Endothelial cell of umbilical vein (primary cell): ENCODE measurements at regions not wholly inside any gene's neighbourhood (a gene's known extent, or its start where the extent isn't known, plus 50 kb on each side); places are given as distances from the start of the nearest gene placed in this dataset.
A peak's percentile ranks its signal among the peaks of the same experiment; 100 is the strongest.

Experiments
- BruUV-seq: library from RNA; stranded (reverse); fragments of 400-500 nt; replicated peaks from 2 replicates; lab custom pipeline; 2021; lab: Mats Ljungman, UMichigan
- CTCF ChIA-PET: fragments of 300-600, 350-600 bp; sonication (Branson Sonifier 250); formaldehyde crosslinking; loops from one replicate; lab custom pipeline; 2021; ENCODE audit warnings: antibody characterized with exemption, inconsistent platforms; lab: Charles Lee
- POLR2A ChIA-PET: fragments of 300-600, 350-600 bp; sonication (Branson Sonifier 250); formaldehyde crosslinking; loops from one replicate; lab custom pipeline; 2021; ENCODE audit warnings: antibody characterized with exemption, inconsistent platforms; lab: Charles Lee
- DNase-seq: peaks from one replicate; pipeline ENCODE4 v3.0.0-alpha.2; 2011; ENCODE audit warnings: low read depth, low spot score
- FAIRE-seq: peaks from 2 replicates; lab custom pipeline; 2011; peaks lifted over from hg19 to GRCh38; lab: Jason Lieb, UNC
- H2AFZ ChIP-seq: 2 replicates; pipeline ENCODE4 v1.6.0; 2012; ENCODE audit warnings: low read depth, low read length, control low read depth, inconsistent platforms
- H3K27ac ChIP-seq: 2 replicates; pipeline ENCODE4 v1.5.1; 2011; ENCODE audit warnings: low read depth, mild to moderate bottlenecking, control low read depth, low read length, moderate library complexity; ENCODE audit not compliant: insufficient read depth
- H3K27me3 ChIP-seq, 2 experiments: 2 replicates each; pipeline versions ENCODE4 v1.6.0 to v1.6.1; 2011; ENCODE audit warnings: low read length in 2 of 2, mixed read lengths in 1 of 2; ENCODE audit not compliant: control insufficient read depth in 2 of 2, insufficient read depth in 2 of 2
- H3K36me3 ChIP-seq, 2 experiments: 2 replicates in 1 of 2; 3 replicates in 1 of 2; pipeline ENCODE4 v1.5.1; 2011; ENCODE audit warnings: low read length in 2 of 2, mild to moderate bottlenecking in 1 of 2, moderate library complexity in 1 of 2; ENCODE audit not compliant: control insufficient read depth in 2 of 2, insufficient read depth in 2 of 2; ENCODE audit errors: extremely low read depth in 1 of 2
- H3K4me1 ChIP-seq: 3 replicates; pipeline ENCODE4 v1.5.1; 2011; ENCODE audit warnings: mild to moderate bottlenecking, low read length; ENCODE audit not compliant: control insufficient read depth, insufficient read depth; ENCODE audit errors: extremely low read depth
- H3K4me2 ChIP-seq: 2 replicates; pipeline ENCODE4 v1.6.1; 2011; ENCODE audit warnings: low read length, control low read depth, mixed read lengths; ENCODE audit not compliant: insufficient read depth
- H3K4me3 ChIP-seq, 3 experiments: fragments of 200-600 bp in 1 of 3; sonication (generic), shearing (Covaris generic) in 1 of 3; replicated peaks in 1 of 3; 2 replicates each; pipeline ENCODE4 v1.5.1; 2011 to 2016; ENCODE audit warnings: control low read depth in 3 of 3, low read length in 3 of 3, mild to moderate bottlenecking in 2 of 3, inconsistent platforms in 1 of 3, low read depth in 1 of 3, moderate library complexity in 1 of 3; ENCODE audit not compliant: insufficient read depth in 1 of 3
- H3K79me2 ChIP-seq: 2 replicates; pipeline ENCODE4 v1.6.0; 2012; ENCODE audit warnings: low read length, inconsistent platforms; ENCODE audit not compliant: control insufficient read depth, insufficient read depth
- H3K9ac ChIP-seq: replicated peaks from 2 replicates; pipeline ENCODE3; 2011; ENCODE audit warnings: low read length, control low read depth; ENCODE audit not compliant: insufficient read depth; ENCODE audit errors: extremely low read depth
- H3K9me1 ChIP-seq: replicated peaks from 3 replicates; pipeline ENCODE4 v1.6.0; 2011; ENCODE audit warnings: mild to moderate bottlenecking, low read length; ENCODE audit not compliant: control insufficient read depth, insufficient read depth; ENCODE audit errors: extremely low read depth
- H3K9me3 ChIP-seq: replicated peaks from 2 replicates; pipeline ENCODE4 v1.5.1; 2012; ENCODE audit warnings: low read length, inconsistent platforms; ENCODE audit not compliant: control insufficient read depth, insufficient read depth
- H4K20me1 ChIP-seq: replicated peaks from 2 replicates; pipeline ENCODE3; 2011; ENCODE audit warnings: mild to moderate bottlenecking, low read length; ENCODE audit not compliant: control insufficient read depth, insufficient read depth; ENCODE audit errors: extremely low read depth
- CTCF ChIP-seq, 2 donors: IDR thresholded peaks; 1 replicate in 1 of 2; 2 replicates in 1 of 2; pipeline ENCODE4 v1.5.1; 2011; ENCODE audit warnings: low read length in 2 of 2, mild to moderate bottlenecking in 2 of 2, moderate library complexity in 2 of 2, control low read depth in 1 of 2, inconsistent platforms in 1 of 2, low read depth in 1 of 2; ENCODE audit not compliant: insufficient read depth in 1 of 2; ENCODE audit errors: extremely low read depth in 1 of 2
- EZH2 ChIP-seq: IDR thresholded peaks from 2 replicates; pipeline ENCODE4 v1.6.1; 2012; ENCODE audit warnings: borderline replicate concordance, low read depth, mild to moderate bottlenecking, moderate library complexity, low read length, inconsistent platforms; ENCODE audit not compliant: severe bottlenecking
- FOS ChIP-seq: IDR thresholded peaks from 2 replicates; pipeline ENCODE4 v1.6.1; 2011; ENCODE audit warnings: mild to moderate bottlenecking, low read length, moderate library complexity, borderline replicate concordance; ENCODE audit not compliant: insufficient read depth
- GATA2 ChIP-seq: IDR thresholded peaks from 2 replicates; pipeline ENCODE4 v1.7.0; 2011; ENCODE audit warnings: low read depth, mild to moderate bottlenecking, moderate library complexity, mixed read lengths, low read length; ENCODE audit not compliant: insufficient read length, insufficient read depth
- JUN ChIP-seq: IDR thresholded peaks from 2 replicates; pipeline ENCODE4 v1.6.1; 2011; ENCODE audit warnings: borderline replicate concordance, low read depth; ENCODE audit not compliant: insufficient read length, insufficient read depth
- MAX ChIP-seq: IDR thresholded peaks from 2 replicates; pipeline ENCODE4 v1.6.1; 2011; ENCODE audit not compliant: insufficient read depth, insufficient read length
- MYC ChIP-seq: IDR thresholded peaks from one replicate; pipeline ENCODE4 v1.6.1; 2011; ENCODE audit warnings: mild to moderate bottlenecking, low read depth, low read length
- POLR2A ChIP-seq: IDR thresholded peaks from 2 replicates; pipeline ENCODE4 v1.6.1; 2012; ENCODE audit warnings: low read depth, mild to moderate bottlenecking, control low read depth, low read length
- POLR2AphosphoS5 ChIP-seq: IDR thresholded peaks from 2 replicates; pipeline ENCODE4 v1.6.1; 2012; ENCODE audit warnings: low read depth, mild to moderate bottlenecking, control low read depth, low read length, moderate library complexity; ENCODE audit not compliant: insufficient read depth
- dilution Hi-C: fragments of 300-500 bp; cut with MboI; formaldehyde crosslinking; loops from one replicate; pipeline ENCODE4 v1.15.0; 2019; ENCODE audit warnings: low sequenced_read_pairs; ENCODE audit not compliant: extremely low pct_ligation_motif_present
- intact Hi-C: fragments of 100-400 bp; cut with micrococcal nuclease; formaldehyde crosslinking; loops from one replicate; pipeline ENCODE4 v1.10.0; 2022

GRCh38 chr18:56284319-56284718 lies 354.1 kb downstream of the TXNL1 start:
- ChIA-PET POLR2A (no interaction called here), CTCF (no interaction called here)
- Histone ChIP-seq H2AFZ (no peak overlapping the region), H3K9me1 (no peaks in the 10 kb centered on the region), H3K27me3 (no peaks in the 10 kb centered on the region), H3K27ac (no peak overlapping the region), H3K79me2 (no peaks in the 10 kb centered on the region), H3K36me3 (no peaks in the 10 kb centered on the region), H3K4me1 (peaks cover 3% of the 10 kb centered on the region), H3K9me3 (no peaks in the 10 kb centered on the region), H4K20me1 (no peaks in the 10 kb centered on the region), H3K9ac (no peak overlapping the region), H3K4me3 (no peak overlapping the region), H3K4me2 (no peak overlapping the region)
- FAIRE-seq (no peak), DNase-seq (no peak)
- BruUV-seq = no TSS peak
- intact Hi-C loops (no loop called here), dilution Hi-C loops (no loop called here)
- no peak for TF ChIP-seq MYC
- TF ChIP-seq POLR2A = no peak
- TF ChIP-seq POLR2AphosphoS5 = no peak
- TF ChIP-seq FOS = peak; percentile 10
- TF ChIP-seq JUN = no peak
- TF ChIP-seq MAX = no peak
- no peak for TF ChIP-seq GATA2
- no peak for TF ChIP-seq EZH2

GRCh38 chr18:56283316-56283715 lies 355.1 kb downstream of the TXNL1 start:
- Histone ChIP-seq H3K9me3 (no peaks in the 10 kb centered on the region), H3K79me2 (no peaks in the 10 kb centered on the region), H3K36me3 (no peaks in the 10 kb centered on the region), H3K4me1 (peaks cover 3% of the 10 kb centered on the region), H3K27ac (no peak overlapping the region), H2AFZ (no peak overlapping the region), H4K20me1 (no peaks in the 10 kb centered on the region), H3K9me1 (no peaks in the 10 kb centered on the region), H3K4me3 (no peak overlapping the region), H3K4me2 (no peak overlapping the region), H3K27me3 (no peaks in the 10 kb centered on the region), H3K9ac (no peak overlapping the region)
- DNase-seq (no peak), FAIRE-seq (no peak)
- intact Hi-C loops = no loop called here
- CTCF ChIA-PET = no interaction called here
- TF ChIP-seq EZH2 (no peak), JUN (no peak), GATA2 (no peak), POLR2A (no peak), MYC (no peak), POLR2AphosphoS5 (no peak), FOS (no peak), MAX (no peak), CTCF (IDR thresholded peaks at IDR 0.05; ENCODE audit: extremely low read depth in 1 of 2, insufficient read depth in 1 of 2, low read depth in 1 of 2, low read length in 2 of 2) (no peak)
- no TSS peak for BruUV-seq
- dilution Hi-C loops = no loop called here
- POLR2A ChIA-PET = no interaction called here
